Prostate gland (tissue), 2 donors: ENCODE measurements at regions not wholly inside any gene's neighbourhood (a gene's known extent, or its start where the extent isn't known, plus 50 kb on each side); places are given as distances from the start of the nearest gene placed in this dataset.

ENCODE experiments used
- DNase-seq: peaks from one replicate; pipeline ENCODE4 v3.0.0-alpha.2; 2019; ENCODE audit warnings: low spot score
- H3K27ac ChIP-seq, 2 donors: fragments of 200-600 bp; sonication (generic); 2 replicates each; pipeline ENCODE4 v1.5.1; 2017 to 2019
- H3K27me3 ChIP-seq: fragments of 200-600 bp; sonication (generic); replicated peaks from 2 replicates; pipeline ENCODE4 v1.5.1; 2019; ENCODE audit not compliant: insufficient read depth
- H3K36me3 ChIP-seq, 2 donors: fragments of 200-600 bp; sonication (generic); 1 replicate in 1 of 2; 2 replicates in 1 of 2; pipeline versions ENCODE4 v1.5.1 to v1.8.1; 2017 to 2019
- H3K4me1 ChIP-seq: fragments of 200-600 bp; sonication (generic); replicated peaks from 2 replicates; pipeline ENCODE4 v1.5.1; 2019
- H3K4me3 ChIP-seq, 2 donors: fragments of 200-600 bp; sonication (generic); 2 replicates each; pipeline ENCODE4 v1.5.1; 2017 to 2019
- H3K9me3 ChIP-seq: fragments of 200-600 bp; sonication (generic); 2 replicates; pipeline ENCODE4 v1.5.1; 2017
- CTCF ChIP-seq, 4 experiments: fragments of 200-600 bp in 2 of 4; fragments of 450-650 bp in 2 of 4; sonication (generic) in 2 of 4; IDR thresholded peaks; 1 replicate in 3 of 4; 2 replicates in 1 of 4; pipeline ENCODE4 v1.5.1; 2016 to 2019; ENCODE audit warnings: antibody characterized with exemption in 4 of 4, mild to moderate bottlenecking in 2 of 4, moderate library complexity in 2 of 4
- POLR2A ChIP-seq: fragments of 450-650 bp; IDR thresholded peaks from one replicate; pipeline ENCODE4 v1.6.1; 2016; ENCODE audit warnings: antibody characterized with exemption, mild to moderate bottlenecking
- POLR2AphosphoS5 ChIP-seq: sonication (generic); formaldehyde crosslinking; IDR thresholded peaks from one replicate; pipeline ENCODE4 v1.6.1; 2017; ENCODE audit warnings: antibody characterized with exemption
- WGBS: methylation state at CpG from one replicate; pipeline ENCODE4 v1.1.5; 2018; 5-methylcytosine and 5-hydroxymethylcytosine counted together
- intact Hi-C: fragments of 100-400 bp; cut with DNase I; formaldehyde crosslinking; loops from one replicate; pipeline ENCODE4 v1.14.2; 2022

DNA sequence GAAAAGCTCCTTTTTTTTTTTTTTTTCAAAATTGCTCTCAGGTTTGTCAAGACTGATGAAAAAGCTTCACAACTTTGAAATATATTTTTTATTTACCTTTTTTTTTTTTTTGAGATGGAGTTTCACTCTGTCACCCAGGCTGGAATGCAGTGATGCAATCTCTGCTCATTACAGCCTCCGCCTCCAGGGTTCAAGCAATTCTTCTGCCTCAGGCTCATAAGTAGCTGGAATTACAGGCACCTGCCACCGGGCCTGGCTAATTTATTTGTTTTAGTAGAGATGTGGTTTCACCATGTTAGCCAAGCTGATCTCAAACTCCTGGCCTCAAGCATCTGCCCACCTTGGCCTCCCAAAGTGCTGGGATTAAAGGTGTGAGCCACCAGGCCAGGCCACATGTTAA lies 1515.0 kb downstream of the OTOL1 start:
- no peak for DNase-seq
- Histone ChIP-seq H3K4me3 (no peak overlapping the region), H3K4me1 (no peaks in the 10 kb centered on the region), H3K36me3 (no peaks in the 10 kb centered on the region), H3K9me3 (no peaks in the 10 kb centered on the region), H3K27ac (no peak overlapping the region), H3K27me3 (no peaks in the 10 kb centered on the region)
- intact Hi-C loops = no loop called here
- 56% methylated on average over 2 of the region's 2 CpGs for WGBS
- TF ChIP-seq POLR2A (no peak), POLR2AphosphoS5 (no peak), CTCF (IDR thresholded peaks at IDR 0.05) (no peak)

- no peak overlapping the region for H3K27ac ChIP-seq
- intact Hi-C loops = no loop called here
- DNase-seq = no peak
- no peaks in the 10 kb centered on the region for H3K9me3 ChIP-seq
- TF ChIP-seq POLR2A (no peak), POLR2AphosphoS5 (no peak), CTCF (IDR thresholded peaks at IDR 0.05) (no peak)
- H3K4me3 ChIP-seq = no peak overlapping the region
- WGBS = 87% methylated on average over 1 of the region's 1 CpG
- H3K36me3 ChIP-seq = no peaks in the 10 kb centered on the region
- no peaks in the 10 kb centered on the region for H3K27me3 ChIP-seq
- no peaks in the 10 kb centered on the region for H3K4me1 ChIP-seq
Observed at GRCh38 chr3:163016251-163016650, 1519.6 kb downstream of the OTOL1 start.

DNA sequence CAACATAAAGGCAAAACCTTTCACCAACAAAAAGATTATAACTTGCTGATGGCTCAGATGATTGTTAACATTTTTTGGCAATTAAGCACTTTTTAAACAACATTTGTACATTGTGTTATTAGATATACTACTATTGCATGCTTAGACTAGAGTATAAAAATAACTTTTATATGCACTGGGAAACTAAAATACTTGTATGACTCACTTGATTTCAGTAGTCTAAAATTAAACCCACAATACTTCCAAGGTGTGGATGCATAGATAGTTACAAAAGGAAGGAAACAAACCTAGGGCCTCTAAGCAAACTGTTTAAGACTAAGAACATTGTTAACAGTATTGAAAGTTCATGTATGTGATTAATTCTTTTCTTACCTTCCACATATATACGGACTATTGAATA lies 1521.5 kb downstream of the OTOL1 start:
- Histone ChIP-seq H3K4me3 (no peak overlapping the region), H3K27me3 (no peaks in the 10 kb centered on the region), H3K4me1 (no peaks in the 10 kb centered on the region), H3K27ac (no peak overlapping the region), H3K9me3 (no peaks in the 10 kb centered on the region), H3K36me3 (no peaks in the 10 kb centered on the region)
- 96% methylated on average over 1 of the region's 1 CpG for WGBS
- no peak for DNase-seq
- intact Hi-C loops = no loop called here
- TF ChIP-seq POLR2AphosphoS5 = no peak

DNA sequence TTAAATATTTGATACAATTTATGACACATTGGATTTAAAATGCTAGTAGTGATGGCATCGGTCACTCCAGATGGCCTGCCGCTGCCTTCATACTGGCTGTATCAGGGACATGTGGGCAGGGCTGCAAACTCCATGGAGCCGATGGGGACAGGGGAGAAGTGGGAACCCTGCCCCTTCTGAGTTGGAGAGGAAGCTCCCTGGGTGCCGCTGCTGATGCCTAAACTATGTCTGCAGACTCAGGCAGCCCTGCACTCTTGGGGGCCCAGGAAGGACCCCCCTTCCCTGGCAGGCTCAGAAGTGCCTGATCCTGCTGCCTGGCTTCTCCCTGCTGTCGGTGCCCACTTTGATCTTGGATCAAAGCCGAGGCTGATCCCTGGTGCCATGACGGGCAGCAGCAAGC lies 1522.1 kb downstream of the OTOL1 start:
- no peak for DNase-seq
- Histone ChIP-seq H3K4me3 (no peak overlapping the region), H3K36me3 (no peaks in the 10 kb centered on the region), H3K27me3 (no peaks in the 10 kb centered on the region), H3K9me3 (no peaks in the 10 kb centered on the region), H3K4me1 (no peaks in the 10 kb centered on the region), H3K27ac (no peak overlapping the region)
- intact Hi-C loops = no loop called here
- TF ChIP-seq POLR2A (no peak), CTCF (IDR thresholded peaks at IDR 0.05) (no peak), POLR2AphosphoS5 (no peak)
- WGBS = 91% methylated on average over 7 of the region's 7 CpGs

DNA sequence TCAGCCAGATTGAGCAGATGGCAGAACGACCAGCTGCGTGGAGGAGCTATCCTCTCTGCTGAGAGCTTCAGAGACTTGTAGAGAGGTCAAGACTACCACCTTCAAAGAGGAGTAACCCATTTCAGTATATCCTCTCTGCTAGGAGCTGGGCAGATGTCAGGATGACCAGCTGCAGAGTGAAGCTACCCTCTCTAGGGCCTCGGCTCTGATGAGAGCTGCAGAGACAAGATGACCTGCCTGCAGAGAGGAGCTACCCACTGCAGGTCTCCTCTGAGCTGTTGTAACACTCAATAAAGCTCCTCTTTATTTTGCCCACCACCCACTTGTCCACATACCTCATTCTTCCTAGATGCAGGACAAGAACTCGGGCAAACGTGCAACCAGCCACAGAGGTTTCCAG lies 1522.7 kb downstream of the OTOL1 start:
- Histone ChIP-seq H3K27ac (no peak overlapping the region), H3K9me3 (no peaks in the 10 kb centered on the region), H3K36me3 (no peaks in the 10 kb centered on the region), H3K4me1 (no peaks in the 10 kb centered on the region), H3K4me3 (no peak overlapping the region), H3K27me3 (no peaks in the 10 kb centered on the region)
- no peak for TF ChIP-seq POLR2A
- no peak for TF ChIP-seq POLR2AphosphoS5
- TF ChIP-seq CTCF (IDR thresholded peaks at IDR 0.05) = no peak
- intact Hi-C loops = no loop called here
- no peak for DNase-seq
- WGBS = 60% methylated on average over 5 of the region's 5 CpGs
